WTC11 (cell line): ENCODE measurements at regions not wholly inside any gene's neighbourhood (a gene's known extent, or its start where the extent isn't known, plus 50 kb on each side); places are given as distances from the start of the nearest gene placed in this dataset.
A peak's percentile ranks its signal among the peaks of the same experiment; 100 is the strongest.

Experiments
- ATAC-seq: fragments of 200-7000 bp; cut with Tn5 transposase; 2 replicates; pipeline ENCODE4 v1.10.0; 2021; ENCODE audit warnings: mild to moderate bottlenecking, moderate library complexity
- CTCF ChIA-PET: fragments of 300-600 bp; sonication (Branson Sonifier 250); formaldehyde crosslinking; loops from one replicate; lab custom pipeline; 2021; ENCODE audit warnings: antibody characterized with exemption; lab: Charles Lee
- POLR2A ChIA-PET: fragments of 350-600 bp; sonication (Branson Sonifier 250); formaldehyde crosslinking; loops from one replicate; lab custom pipeline; 2021; ENCODE audit warnings: antibody characterized with exemption; lab: Charles Lee
- DNase-seq: peaks from one replicate; pipeline ENCODE4 v3.0.0; 2021; ENCODE audit warnings: low spot score
- H3K27ac Mint-ChIP-seq: 2 replicates; pipeline ENCODE4 v1.8.0; 2021; ENCODE audit warnings: mixed read lengths
- H3K27me3 Mint-ChIP-seq: 2 replicates; pipeline ENCODE4 v1.8.0; 2021; ENCODE audit warnings: low read depth, mild to moderate bottlenecking, moderate library complexity, mixed read lengths
- H3K36me3 Mint-ChIP-seq: 2 replicates; pipeline ENCODE4 v1.8.0; 2021; ENCODE audit warnings: mixed read lengths
- H3K4me1 Mint-ChIP-seq: 2 replicates; pipeline ENCODE4 v1.8.0; 2022; ENCODE audit warnings: mixed read lengths
- H3K4me3 Mint-ChIP-seq: 2 replicates; pipeline ENCODE4 v1.8.0; 2021; ENCODE audit warnings: mild to moderate bottlenecking, moderate library complexity, mixed read lengths
- H3K9me3 Mint-ChIP-seq: 2 replicates; pipeline ENCODE4 v1.8.0; 2021; ENCODE audit warnings: mixed read lengths
- ATF3 ChIP-seq: sonication (generic); formaldehyde crosslinking; conservative IDR thresholded peaks from 2 replicates; pipeline ENCODE4 v1.8.1; 2022; ENCODE audit warnings: mild to moderate bottlenecking, missing genetic modification reagents
- CREB1 ChIP-seq: sonication (generic); formaldehyde crosslinking; IDR thresholded peaks from 2 replicates; pipeline ENCODE4 v1.8.0; 2023; ENCODE audit warnings: mild to moderate bottlenecking, missing genetic modification reagents
- E2F1 ChIP-seq: sonication (generic); formaldehyde crosslinking; IDR thresholded peaks from 2 replicates; pipeline ENCODE4 v1.8.0; 2022; ENCODE audit warnings: mild to moderate bottlenecking, missing genetic modification reagents
- ESRRA ChIP-seq: sonication (generic); formaldehyde crosslinking; IDR thresholded peaks from 2 replicates; pipeline ENCODE4 v1.8.1; 2022; ENCODE audit warnings: mild to moderate bottlenecking, missing genetic modification reagents, borderline replicate concordance
- NFATC4 ChIP-seq: fragments of 250-450 bp; sonication (Bioruptor Pico); IDR thresholded peaks from 2 replicates; pipeline ENCODE4 v1.9.0; 2021; ENCODE audit warnings: mild to moderate bottlenecking
- NR2C2 ChIP-seq: sonication (generic); formaldehyde crosslinking; IDR thresholded peaks from 2 replicates; pipeline ENCODE4 v1.8.0; 2022; ENCODE audit warnings: mild to moderate bottlenecking, missing genetic modification reagents
- OVOL2 ChIP-seq: fragments of 250-450 bp; sonication (Bioruptor Pico); IDR thresholded peaks from 2 replicates; pipeline ENCODE4 v1.9.0; 2021; ENCODE audit warnings: mild to moderate bottlenecking, borderline replicate concordance
- SMAD4 ChIP-seq: sonication (generic); formaldehyde crosslinking; IDR thresholded peaks from 2 replicates; pipeline ENCODE4 v1.8.0; 2022; ENCODE audit warnings: mild to moderate bottlenecking, missing genetic modification reagents
- STAT6 ChIP-seq: sonication (generic); formaldehyde crosslinking; conservative IDR thresholded peaks from 2 replicates; pipeline ENCODE4 v1.8.1; 2023; ENCODE audit warnings: mild to moderate bottlenecking, low read depth, missing genetic modification reagents, moderate library complexity
- ZNF121 ChIP-seq: sonication (generic); formaldehyde crosslinking; IDR thresholded peaks from 2 replicates; pipeline ENCODE4 v1.8.0; 2023; ENCODE audit warnings: missing genetic modification reagents
- ZNF219 ChIP-seq: sonication (generic); formaldehyde crosslinking; IDR thresholded peaks from 2 replicates; pipeline ENCODE4 v1.8.0; 2023; ENCODE audit warnings: missing genetic modification reagents, mild to moderate bottlenecking, borderline replicate concordance
- ZNF232 ChIP-seq: sonication (generic); formaldehyde crosslinking; IDR thresholded peaks from 2 replicates; pipeline ENCODE4 v1.8.0; 2022; ENCODE audit warnings: mild to moderate bottlenecking, missing genetic modification reagents
- ZNF396 ChIP-seq: fragments of 250-450 bp; sonication (Bioruptor Pico); IDR thresholded peaks from 2 replicates; pipeline ENCODE4 v1.8.0; 2021; ENCODE audit warnings: mild to moderate bottlenecking, moderate library complexity, borderline replicate concordance
- ZNF416 ChIP-seq: fragments of 250-450 bp; sonication (Bioruptor Pico); IDR thresholded peaks from 2 replicates; pipeline ENCODE4 v1.9.0; 2021; ENCODE audit warnings: mild to moderate bottlenecking, inconsistent platforms
- ZSCAN18 ChIP-seq: fragments of 250-450 bp; sonication (Bioruptor Pico); IDR thresholded peaks from 2 replicates; pipeline ENCODE4 v2.1.2; 2022; ENCODE audit warnings: mild to moderate bottlenecking, moderate library complexity
- TF ChIP-seq, protein P1 (sequence below): sonication (generic); formaldehyde crosslinking; IDR thresholded peaks from 2 replicates; pipeline ENCODE4 v1.8.0; 2022; ENCODE audit warnings: mild to moderate bottlenecking, missing genetic modification reagents
- TF ChIP-seq, protein P2 (sequence below): sonication (generic); formaldehyde crosslinking; IDR thresholded peaks from 2 replicates; pipeline ENCODE4 v1.8.1; 2022; ENCODE audit warnings: missing genetic modification reagents, borderline replicate concordance
- TF ChIP-seq, protein P3 (sequence below): sonication (generic); formaldehyde crosslinking; IDR thresholded peaks from 2 replicates; pipeline ENCODE4 v1.8.1; 2022; ENCODE audit warnings: low read depth, missing genetic modification reagents, borderline replicate concordance
- TF ChIP-seq, protein P4 (sequence below): sonication (generic); formaldehyde crosslinking; IDR thresholded peaks from 2 replicates; pipeline ENCODE4 v1.8.1; 2023; ENCODE audit warnings: mild to moderate bottlenecking, moderate library complexity, missing genetic modification reagents
- TF ChIP-seq, protein P5 (sequence below): sonication (generic); formaldehyde crosslinking; IDR thresholded peaks from 2 replicates; pipeline ENCODE4 v1.8.1; 2022; ENCODE audit warnings: mild to moderate bottlenecking, moderate library complexity, missing genetic modification reagents

DNA sequence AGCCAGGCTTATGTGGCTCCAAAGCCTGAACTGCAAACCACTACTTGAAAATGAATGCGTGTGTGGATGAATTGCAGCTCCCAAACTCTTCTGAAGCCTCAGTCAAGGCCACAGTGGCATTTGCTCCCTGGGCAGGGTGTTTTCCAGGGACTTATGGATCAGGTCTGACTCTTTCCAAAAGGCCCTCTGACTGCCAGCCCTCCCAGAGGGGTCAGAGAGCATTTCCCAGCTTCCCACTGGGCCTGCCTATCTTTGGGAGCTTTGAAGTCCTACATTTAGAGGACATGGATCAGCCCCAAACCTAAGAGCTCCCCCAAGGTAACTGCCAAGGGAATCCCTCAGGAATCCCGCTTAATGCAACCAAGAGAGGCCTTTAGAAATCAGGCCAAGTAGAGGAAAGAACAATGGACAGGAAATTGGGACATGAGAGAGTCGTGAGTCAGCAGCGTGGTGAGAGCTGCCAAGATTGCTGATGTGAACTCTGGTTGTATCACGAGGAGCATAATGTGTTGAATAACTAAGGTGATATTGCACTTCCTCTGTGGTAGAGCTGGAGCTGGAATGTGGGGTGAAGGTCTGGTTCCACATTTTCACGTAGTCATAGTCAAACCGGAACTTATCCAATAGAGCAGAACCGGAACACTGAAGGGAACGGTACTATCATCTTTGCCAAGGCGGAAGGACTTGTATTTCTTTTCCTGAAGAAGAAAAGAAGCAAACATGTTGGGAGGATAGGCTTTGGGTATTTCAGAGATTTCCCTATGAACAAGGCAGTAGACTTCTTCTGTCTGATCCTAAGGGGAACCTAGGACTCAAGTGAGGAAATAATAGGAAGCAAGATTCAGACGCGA is 99.4 kb upstream of the JUN start:
- Mint-ChIP-seq H3K27ac (no peak overlapping the region), H3K36me3 (no peaks in the 10 kb centered on the region), H3K9me3 (no peaks in the 10 kb centered on the region), H3K4me1 (peaks cover 6% of the 10 kb centered on the region), H3K4me3 (no peak overlapping the region), H3K27me3 (no peaks in the 10 kb centered on the region; the same call in 1 of the 2 replicates)
- CTCF ChIA-PET = no interaction called here
- ATAC-seq = peak; percentile 47
- POLR2A ChIA-PET = no interaction called here
- no peak for DNase-seq
- no peak for TF ChIP-seq ZNF396
- TF ChIP-seq, protein P1, sequence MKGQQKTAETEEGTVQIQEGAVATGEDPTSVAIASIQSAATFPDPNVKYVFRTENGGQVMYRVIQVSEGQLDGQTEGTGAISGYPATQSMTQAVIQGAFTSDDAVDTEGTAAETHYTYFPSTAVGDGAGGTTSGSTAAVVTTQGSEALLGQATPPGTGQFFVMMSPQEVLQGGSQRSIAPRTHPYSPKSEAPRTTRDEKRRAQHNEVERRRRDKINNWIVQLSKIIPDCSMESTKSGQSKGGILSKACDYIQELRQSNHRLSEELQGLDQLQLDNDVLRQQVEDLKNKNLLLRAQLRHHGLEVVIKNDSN (CRISPR knock-in tag) = no peak
- TF ChIP-seq, protein P2, sequence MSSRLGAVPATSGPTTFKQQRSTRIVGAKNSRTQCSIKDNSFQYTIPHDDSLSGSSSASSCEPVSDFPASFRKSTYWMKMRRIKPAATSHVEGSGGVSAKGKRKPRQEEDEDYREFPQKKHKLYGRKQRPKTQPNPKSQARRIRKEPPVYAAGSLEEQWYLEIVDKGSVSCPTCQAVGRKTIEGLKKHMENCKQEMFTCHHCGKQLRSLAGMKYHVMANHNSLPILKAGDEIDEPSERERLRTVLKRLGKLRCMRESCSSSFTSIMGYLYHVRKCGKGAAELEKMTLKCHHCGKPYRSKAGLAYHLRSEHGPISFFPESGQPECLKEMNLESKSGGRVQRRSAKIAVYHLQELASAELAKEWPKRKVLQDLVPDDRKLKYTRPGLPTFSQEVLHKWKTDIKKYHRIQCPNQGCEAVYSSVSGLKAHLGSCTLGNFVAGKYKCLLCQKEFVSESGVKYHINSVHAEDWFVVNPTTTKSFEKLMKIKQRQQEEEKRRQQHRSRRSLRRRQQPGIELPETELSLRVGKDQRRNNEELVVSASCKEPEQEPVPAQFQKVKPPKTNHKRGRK (CRISPR knock-in tag) = no peak
- TF ChIP-seq ESRRA (CRISPR knock-in tag) = no peak
- no peak for TF ChIP-seq SMAD4 (CRISPR knock-in tag)
- TF ChIP-seq, protein P3, sequence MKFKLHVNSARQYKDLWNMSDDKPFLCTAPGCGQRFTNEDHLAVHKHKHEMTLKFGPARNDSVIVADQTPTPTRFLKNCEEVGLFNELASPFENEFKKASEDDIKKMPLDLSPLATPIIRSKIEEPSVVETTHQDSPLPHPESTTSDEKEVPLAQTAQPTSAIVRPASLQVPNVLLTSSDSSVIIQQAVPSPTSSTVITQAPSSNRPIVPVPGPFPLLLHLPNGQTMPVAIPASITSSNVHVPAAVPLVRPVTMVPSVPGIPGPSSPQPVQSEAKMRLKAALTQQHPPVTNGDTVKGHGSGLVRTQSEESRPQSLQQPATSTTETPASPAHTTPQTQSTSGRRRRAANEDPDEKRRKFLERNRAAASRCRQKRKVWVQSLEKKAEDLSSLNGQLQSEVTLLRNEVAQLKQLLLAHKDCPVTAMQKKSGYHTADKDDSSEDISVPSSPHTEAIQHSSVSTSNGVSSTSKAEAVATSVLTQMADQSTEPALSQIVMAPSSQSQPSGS (CRISPR knock-in tag) = no peak
- no peak for TF ChIP-seq OVOL2 (CRISPR knock-in tag)
- TF ChIP-seq ZNF219 = no peak
- TF ChIP-seq ZNF121 (CRISPR knock-in tag) = no peak
- TF ChIP-seq, protein P4, sequence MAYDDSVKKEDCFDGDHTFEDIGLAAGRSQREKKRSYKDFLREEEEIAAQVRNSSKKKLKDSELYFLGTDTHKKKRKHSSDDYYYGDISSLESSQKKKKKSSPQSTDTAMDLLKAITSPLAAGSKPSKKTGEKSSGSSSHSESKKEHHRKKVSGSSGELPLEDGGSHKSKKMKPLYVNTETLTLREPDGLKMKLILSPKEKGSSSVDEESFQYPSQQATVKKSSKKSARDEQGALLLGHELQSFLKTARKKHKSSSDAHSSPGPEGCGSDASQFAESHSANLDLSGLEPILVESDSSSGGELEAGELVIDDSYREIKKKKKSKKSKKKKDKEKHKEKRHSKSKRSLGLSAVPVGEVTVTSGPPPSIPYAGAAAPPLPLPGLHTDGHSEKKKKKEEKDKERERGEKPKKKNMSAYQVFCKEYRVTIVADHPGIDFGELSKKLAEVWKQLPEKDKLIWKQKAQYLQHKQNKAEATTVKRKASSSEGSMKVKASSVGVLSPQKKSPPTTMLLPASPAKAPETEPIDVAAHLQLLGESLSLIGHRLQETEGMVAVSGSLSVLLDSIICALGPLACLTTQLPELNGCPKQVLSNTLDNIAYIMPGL (CRISPR knock-in tag) = no peak
- TF ChIP-seq STAT6 (CRISPR knock-in tag) = no peak
- no peak for TF ChIP-seq ZSCAN18 (CRISPR knock-in tag)
- no peak for TF ChIP-seq ATF3 (CRISPR knock-in tag)
- TF ChIP-seq ZNF416 (CRISPR knock-in tag) = no peak
- TF ChIP-seq, protein P5, sequence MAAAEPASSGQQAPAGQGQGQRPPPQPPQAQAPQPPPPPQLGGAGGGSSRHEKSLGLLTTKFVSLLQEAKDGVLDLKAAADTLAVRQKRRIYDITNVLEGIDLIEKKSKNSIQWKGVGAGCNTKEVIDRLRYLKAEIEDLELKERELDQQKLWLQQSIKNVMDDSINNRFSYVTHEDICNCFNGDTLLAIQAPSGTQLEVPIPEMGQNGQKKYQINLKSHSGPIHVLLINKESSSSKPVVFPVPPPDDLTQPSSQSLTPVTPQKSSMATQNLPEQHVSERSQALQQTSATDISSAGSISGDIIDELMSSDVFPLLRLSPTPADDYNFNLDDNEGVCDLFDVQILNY (CRISPR knock-in tag) = no peak
- TF ChIP-seq ZNF232 = no peak
- TF ChIP-seq E2F1 (CRISPR knock-in tag) = no peak
- no peak for TF ChIP-seq NFATC4 (CRISPR knock-in tag)
- TF ChIP-seq CREB1 (CRISPR knock-in tag) = no peak
- no peak for TF ChIP-seq NR2C2 (CRISPR knock-in tag)
